Mucosa of descending colon (tissue), 3 donors: ENCODE measurements at regions not wholly inside any gene's neighbourhood (a gene's known extent, or its start where the extent isn't known, plus 50 kb on each side); places are given as distances from the start of the nearest gene placed in this dataset.

ENCODE experiments used
- ATAC-seq: fragments of 200-7000 bp; cut with Tn5 transposase; one replicate; pipeline ENCODE4 v1.9.1; 2020; ENCODE audit warnings: mild to moderate bottlenecking, moderate library complexity
- DNase-seq, 3 donors: peaks; one replicate each; pipeline ENCODE4 v3.0.0-alpha.2; 2020
- H3K36me3 ChIP-seq: fragments of 200-600 bp; one replicate; pipeline ENCODE4 v1.8.0; 2021; ENCODE audit warnings: low read depth, mild to moderate bottlenecking
- H3K4me1 ChIP-seq: fragments of 200-600 bp; one replicate; pipeline ENCODE4 v1.8.0; 2021; ENCODE audit warnings: low read depth, mild to moderate bottlenecking
- H3K4me3 ChIP-seq: fragments of 200-600 bp; one replicate; pipeline ENCODE4 v1.8.0; 2021; ENCODE audit warnings: mild to moderate bottlenecking
- H3K9me3 ChIP-seq: fragments of 200-600 bp; one replicate; pipeline ENCODE4 v1.8.0; 2021; ENCODE audit warnings: mild to moderate bottlenecking
- intact Hi-C, 2 donors: fragments of 100-400 bp; cut with DNase I in 1 of 2; cut with micrococcal nuclease in 1 of 2; formaldehyde crosslinking; loops; one replicate each; pipeline versions ENCODE4 v1.11.0 to v1.11.1; 2022; cut with DNase I, micrococcal nuclease
- TF ChIP-seq, protein P1 (sequence below): fragments of 200-600 bp; IDR thresholded peaks from one replicate; pipeline ENCODE4 v1.8.0; 2022; ENCODE audit warnings: antibody characterized with exemption, mild to moderate bottlenecking
- donor health status: DM: no; HTN: no; CAD: no; lungs with moderate emphysema.
- donor health status: DM: no; HTN: no; CAD: no.
- donor health status: DM: no; HTN: yes; CAD: no.

DNA sequence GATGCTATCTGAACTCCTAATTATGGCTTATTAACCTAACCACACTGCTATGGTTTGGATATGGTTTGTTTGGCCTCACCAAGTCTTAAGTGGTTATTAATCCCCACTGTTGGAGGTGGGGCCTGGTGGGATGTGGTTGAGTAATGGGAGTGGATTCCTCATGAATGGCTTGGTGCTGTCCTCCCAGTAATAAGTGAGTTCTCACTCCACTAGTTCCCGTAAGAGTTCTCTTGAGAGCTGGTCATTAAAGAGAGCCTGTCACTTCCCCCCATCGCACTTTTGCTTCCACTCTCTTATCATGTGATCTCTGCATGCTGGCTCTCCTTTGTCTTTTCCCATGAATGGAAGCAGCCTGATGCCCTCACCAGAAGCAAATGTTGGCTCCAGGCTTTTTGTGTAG, 328.8 kb downstream of the PLA2G4A start:
- H3K4me1 ChIP-seq, result no peaks in the 10 kb centered on the region
- TF ChIP-seq, protein P1, sequence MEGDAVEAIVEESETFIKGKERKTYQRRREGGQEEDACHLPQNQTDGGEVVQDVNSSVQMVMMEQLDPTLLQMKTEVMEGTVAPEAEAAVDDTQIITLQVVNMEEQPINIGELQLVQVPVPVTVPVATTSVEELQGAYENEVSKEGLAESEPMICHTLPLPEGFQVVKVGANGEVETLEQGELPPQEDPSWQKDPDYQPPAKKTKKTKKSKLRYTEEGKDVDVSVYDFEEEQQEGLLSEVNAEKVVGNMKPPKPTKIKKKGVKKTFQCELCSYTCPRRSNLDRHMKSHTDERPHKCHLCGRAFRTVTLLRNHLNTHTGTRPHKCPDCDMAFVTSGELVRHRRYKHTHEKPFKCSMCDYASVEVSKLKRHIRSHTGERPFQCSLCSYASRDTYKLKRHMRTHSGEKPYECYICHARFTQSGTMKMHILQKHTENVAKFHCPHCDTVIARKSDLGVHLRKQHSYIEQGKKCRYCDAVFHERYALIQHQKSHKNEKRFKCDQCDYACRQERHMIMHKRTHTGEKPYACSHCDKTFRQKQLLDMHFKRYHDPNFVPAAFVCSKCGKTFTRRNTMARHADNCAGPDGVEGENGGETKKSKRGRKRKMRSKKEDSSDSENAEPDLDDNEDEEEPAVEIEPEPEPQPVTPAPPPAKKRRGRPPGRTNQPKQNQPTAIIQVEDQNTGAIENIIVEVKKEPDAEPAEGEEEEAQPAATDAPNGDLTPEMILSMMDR, result no peak
- no peak for DNase-seq
- no peak overlapping the region for H3K4me3 ChIP-seq
- ATAC-seq, result no peak
- peaks cover 9% of the 10 kb centered on the region for H3K9me3 ChIP-seq
- H3K36me3 ChIP-seq, result no peaks in the 10 kb centered on the region
- intact Hi-C loops, result no loop called here

DNA sequence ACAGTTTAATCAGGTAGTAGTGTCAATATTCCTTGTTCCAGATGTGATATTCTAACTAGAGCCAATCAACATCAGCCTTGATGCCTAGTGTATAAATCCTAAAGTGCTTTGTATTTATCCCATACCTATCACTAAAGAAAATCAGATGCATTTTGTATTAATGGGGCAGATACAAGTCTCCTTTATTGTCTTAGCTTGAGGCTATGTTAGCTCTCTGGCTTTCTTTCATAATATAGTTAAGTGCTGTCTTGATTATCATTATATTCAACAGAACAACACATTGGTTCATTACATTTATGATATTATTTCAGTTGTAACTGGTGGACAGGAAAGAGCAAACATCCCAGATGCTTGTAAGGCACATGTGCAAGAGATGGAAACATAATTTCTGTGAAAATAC, 338.8 kb downstream of the PLA2G4A start:
- Histone ChIP-seq H3K36me3 (no peaks in the 10 kb centered on the region), H3K4me1 (no peaks in the 10 kb centered on the region), H3K9me3 (peaks cover 15% of the 10 kb centered on the region), H3K4me3 (no peak overlapping the region)
- TF ChIP-seq, protein P1, result no peak
- DNase-seq, result no peak
- intact Hi-C loops, result no loop called here
- ATAC-seq, result no peak

DNA sequence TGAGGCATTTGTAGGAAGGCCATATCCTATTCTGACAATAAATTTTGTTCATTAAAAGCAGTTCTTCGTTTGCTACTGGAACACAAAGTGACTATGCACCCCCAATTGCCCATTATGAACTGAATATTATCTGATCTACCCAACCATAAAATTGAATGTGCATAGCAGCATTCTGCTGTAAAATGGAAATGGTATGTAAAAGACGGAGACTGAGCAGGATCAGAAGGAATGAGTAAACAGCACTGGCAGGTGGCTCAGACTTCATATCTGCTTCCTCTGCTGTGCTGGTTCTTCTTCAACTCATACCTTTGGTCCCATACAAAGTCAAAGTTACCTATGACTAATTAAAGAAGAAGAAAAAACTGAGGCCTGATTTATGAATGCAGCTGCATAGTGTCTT, 339.5 kb downstream of the PLA2G4A start:
- peaks cover 15% of the 10 kb centered on the region for H3K9me3 ChIP-seq
- no peak overlapping the region for H3K4me3 ChIP-seq
- no peak for ATAC-seq
- DNase-seq, result no peak
- intact Hi-C loops, result no loop called here
- no peaks in the 10 kb centered on the region for H3K4me1 ChIP-seq
- H3K36me3 ChIP-seq, result no peaks in the 10 kb centered on the region
- TF ChIP-seq, protein P1, result no peak

DNA sequence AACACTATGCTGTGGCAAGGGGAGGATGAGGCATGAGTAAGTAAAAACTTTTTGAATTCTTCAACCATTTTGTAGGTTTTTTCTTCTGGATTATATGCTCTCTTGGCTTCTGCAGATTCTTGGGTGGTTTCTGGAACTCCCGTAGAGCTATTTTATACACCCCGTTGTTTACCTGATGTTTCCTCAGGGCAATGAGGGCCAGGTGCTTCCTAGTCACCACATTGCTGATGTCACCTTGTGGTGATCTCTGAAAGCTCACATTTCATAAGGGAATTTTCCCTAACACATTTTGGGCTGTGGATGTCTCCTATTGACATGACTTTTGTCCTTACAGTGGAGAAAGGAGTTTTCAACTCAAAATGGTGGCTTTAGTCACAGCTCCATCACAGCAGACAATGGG, 356.6 kb downstream of the PLA2G4A start:
- TF ChIP-seq, protein P1, result no peak
- no peaks in the 10 kb centered on the region for H3K4me1 ChIP-seq
- no peaks in the 10 kb centered on the region for H3K36me3 ChIP-seq
- no peak for DNase-seq
- no peak for ATAC-seq
- peaks cover 17% of the 10 kb centered on the region for H3K9me3 ChIP-seq
- H3K4me3 ChIP-seq, result no peak overlapping the region
- intact Hi-C loops, result no loop called here

DNA sequence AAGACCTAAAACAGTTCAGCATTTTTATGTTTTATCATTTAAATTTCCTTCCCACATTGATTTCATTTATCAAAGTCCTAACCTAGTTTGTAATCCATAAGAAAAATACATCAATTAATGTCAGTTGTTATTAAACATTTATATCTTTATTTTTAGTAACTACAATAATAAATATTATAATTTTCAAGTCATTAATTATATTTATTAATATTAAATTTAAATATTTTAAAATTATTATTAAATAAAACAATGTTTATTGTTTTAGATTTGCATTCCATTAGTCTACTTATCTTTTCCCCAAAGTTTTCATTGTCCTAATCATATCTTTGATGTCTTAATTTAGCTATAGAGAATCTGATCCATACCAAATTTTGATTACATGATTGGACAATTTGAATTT, 368.9 kb downstream of the PLA2G4A start:
- Histone ChIP-seq H3K4me1 (no peaks in the 10 kb centered on the region), H3K4me3 (no peak overlapping the region), H3K9me3 (peaks cover 12% of the 10 kb centered on the region), H3K36me3 (no peaks in the 10 kb centered on the region)
- DNase-seq (no peak), ATAC-seq (no peak)
- intact Hi-C loops, result no loop called here
- TF ChIP-seq, protein P1, result no peak

DNA sequence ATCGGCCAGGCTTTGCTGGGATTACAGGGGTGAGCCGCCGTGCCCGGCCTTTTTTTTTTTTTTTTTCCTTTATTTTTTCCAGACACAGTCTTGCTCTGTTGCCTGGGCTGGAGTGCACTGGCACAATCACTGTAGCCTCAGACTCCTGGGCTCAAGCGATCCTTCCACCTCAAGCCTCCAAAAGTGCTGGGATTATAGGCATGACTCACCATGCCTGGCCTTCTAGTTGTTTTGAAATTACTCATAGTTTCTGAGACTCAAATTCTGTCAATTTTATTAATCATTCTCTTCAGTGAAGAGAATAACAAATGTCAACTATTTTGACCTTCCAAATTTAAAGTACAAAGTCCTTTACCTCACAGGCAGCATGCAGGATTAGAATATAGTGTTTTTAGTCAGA, 374.5 kb downstream of the PLA2G4A start:
- DNase-seq, result no peak
- Histone ChIP-seq H3K4me3 (no peak overlapping the region), H3K4me1 (no peaks in the 10 kb centered on the region), H3K9me3 (peaks cover 5% of the 10 kb centered on the region), H3K36me3 (no peaks in the 10 kb centered on the region)
- ATAC-seq, result no peak
- TF ChIP-seq, protein P1, result no peak
- intact Hi-C loops, result no loop called here
